GM21526 (cell line): ENCODE measurements at regions not wholly inside any gene's neighbourhood (a gene's known extent, or its start where the extent isn't known, plus 50 kb on each side); places are given as distances from the start of the nearest gene placed in this dataset.

ENCODE experiments used
- ATAC-seq: cut with Tn5 transposase; IDR thresholded peaks from one replicate; pipeline ENCODE4 v1.9.1; 2021; ENCODE audit warnings: moderate library complexity; ENCODE audit not compliant: unreplicated experiment, low FRiP score

GRCh38 chr2:196224756-196225155 is 53.4 kb upstream of the STK17B start:
- ATAC-seq: no peak

DNA sequence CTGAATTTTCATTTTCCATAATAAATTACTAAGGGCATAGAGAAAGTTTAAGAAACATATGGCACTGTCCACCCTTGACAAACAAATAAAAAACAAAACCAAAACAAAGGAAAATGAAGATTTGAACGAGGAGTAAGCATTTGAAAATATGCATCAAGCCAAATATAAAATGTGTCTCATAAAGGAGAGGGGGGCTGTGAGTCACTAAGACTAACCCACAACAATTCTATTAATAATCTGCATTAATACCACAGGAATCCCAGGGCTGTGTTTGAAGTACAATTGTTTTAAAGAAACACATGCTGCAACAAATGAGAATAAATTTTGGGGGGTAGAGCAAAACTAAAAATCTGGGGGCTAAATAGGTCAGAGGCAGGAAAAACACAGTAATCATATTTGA is 53.8 kb upstream of the STK17B start:
- no peak for ATAC-seq

GRCh38 chr2:196226058-196226706 is 54.8 kb upstream of the STK17B start:
- ATAC-seq: no peak

DNA sequence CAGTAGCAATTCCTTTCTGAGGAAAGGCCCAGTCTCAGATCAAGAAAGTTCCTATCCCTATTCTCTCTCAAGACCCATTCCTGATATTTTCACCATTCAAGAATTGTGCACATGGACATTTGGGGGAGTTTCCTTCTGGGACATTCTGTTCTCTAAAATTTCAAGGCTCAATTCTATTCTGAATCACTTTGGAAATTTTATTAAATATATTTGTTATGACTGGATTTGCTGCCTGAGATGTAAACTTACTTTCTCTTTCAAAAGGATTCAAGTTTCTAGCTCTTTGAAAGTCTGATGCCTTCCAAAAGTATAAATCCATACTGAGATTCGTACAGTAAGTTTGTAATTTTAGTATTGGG is 55.3 kb upstream of the STK17B start:
- no peak for ATAC-seq

DNA sequence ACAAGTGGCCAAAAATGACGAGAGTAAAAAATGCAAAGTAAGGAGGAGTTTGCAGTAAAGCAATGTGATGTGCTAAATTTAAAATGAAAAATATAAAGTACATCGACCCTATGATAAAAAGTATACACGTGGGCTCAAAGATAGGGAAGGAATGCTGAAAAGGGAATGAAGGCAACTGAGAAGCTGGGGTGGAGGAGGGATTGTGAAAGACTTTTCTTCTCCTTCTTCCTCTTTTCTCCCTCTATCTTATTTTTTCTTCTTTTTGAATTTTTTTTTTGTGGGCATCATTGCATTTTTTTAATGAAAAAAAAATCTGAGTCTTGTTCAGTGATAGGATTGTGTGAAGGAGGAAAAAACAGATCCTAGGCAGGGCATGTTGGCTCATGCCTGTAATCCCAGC is 57.6 kb upstream of the STK17B start:
- no peak for ATAC-seq

DNA sequence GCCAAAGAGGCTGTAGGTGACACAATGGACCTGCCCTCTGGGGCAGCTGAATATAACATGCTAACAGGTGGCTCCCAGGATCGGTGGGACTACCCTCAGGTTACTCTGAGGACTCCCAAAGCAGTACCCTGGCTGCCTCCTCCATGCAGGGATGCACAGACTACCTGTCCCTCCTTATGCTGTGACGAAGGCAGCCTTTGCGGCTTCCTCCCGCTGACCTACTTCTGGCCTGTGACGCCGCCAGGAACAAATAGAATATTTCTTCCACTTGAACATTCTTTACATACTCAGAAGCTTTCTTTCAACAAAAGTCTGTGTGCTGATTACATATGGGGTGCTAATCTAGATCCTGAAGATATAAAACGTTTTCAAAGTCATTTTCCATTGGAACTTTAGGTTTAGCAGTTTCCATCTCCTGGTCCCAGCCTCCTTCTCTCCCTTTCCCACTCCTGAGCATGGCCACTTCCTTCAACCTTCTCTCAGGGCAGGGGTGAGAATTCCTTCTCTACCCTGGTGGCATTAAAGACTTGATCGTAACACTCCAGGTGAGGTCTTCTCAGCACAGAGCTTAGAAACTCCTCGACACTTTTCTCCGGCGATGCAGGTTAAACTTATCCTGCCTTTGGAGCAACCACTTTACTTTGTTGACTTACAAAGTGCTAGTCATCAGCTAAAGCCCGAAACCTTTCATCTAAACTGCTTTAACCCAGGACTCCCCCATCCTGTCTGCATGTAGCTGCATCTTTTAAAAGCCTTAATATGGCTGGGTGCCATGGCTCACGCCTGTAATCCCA is 58.9 kb upstream of the STK17B start:
- no peak for ATAC-seq

DNA sequence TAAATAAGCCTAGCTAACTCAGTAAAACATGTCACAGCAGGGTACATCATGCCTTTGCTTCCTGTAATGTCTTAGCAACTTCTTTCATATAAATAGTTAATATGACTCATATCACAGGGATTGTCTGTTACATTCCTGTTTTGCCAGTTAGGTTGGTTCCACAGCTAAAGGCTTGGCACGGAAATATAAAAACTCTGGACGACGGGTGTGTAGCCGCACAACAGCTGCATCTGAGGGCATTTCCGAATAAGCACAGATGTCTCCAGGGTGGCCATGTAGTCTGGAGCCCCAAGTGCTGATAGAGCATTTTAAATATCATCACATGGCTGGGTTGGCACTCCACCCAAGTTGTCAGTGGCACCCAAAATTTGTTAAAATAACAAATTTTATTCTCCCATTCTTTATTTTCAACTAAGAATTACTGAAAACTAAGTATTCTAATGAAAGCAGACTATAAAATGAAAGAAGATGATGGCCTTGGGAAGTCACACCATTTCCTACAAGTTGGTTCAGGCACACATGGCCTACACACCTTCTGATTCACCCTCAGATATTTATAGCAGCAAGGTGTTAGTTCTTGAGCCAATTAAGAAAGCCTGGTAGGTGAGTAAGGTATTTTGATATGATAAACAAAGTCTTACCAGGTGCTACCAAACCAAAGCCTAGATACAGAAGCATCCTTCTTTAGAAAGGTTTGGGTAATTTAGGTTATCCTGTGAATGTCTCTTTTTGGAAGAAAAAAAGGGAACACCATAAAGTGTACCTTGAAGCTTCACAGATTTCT is 61.8 kb upstream of the STK17B start:
- ATAC-seq: peak; percentile 18

GRCh38 chr2:196233805-196234475 is 62.6 kb upstream of the STK17B start:
- ATAC-seq: peak; percentile 74

DNA sequence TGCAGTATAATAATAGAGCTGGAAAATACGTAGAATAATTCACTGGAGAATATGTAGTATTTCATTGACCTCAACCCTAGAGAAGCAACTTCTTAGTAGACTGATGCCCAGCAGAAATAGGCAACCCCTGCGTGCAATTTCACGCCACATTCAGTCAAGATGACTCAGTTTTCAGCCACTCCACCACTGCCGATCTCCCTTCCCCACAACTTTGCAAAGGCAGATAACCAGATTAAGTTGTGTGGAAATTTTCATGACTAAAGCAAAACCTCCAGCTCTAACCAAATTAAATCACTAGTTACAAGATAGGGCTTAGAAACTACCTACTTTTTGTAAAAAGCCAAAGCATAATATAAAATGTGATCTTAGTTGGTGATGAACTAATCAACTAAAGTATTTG is 63.3 kb upstream of the STK17B start:
- no peak for ATAC-seq

DNA sequence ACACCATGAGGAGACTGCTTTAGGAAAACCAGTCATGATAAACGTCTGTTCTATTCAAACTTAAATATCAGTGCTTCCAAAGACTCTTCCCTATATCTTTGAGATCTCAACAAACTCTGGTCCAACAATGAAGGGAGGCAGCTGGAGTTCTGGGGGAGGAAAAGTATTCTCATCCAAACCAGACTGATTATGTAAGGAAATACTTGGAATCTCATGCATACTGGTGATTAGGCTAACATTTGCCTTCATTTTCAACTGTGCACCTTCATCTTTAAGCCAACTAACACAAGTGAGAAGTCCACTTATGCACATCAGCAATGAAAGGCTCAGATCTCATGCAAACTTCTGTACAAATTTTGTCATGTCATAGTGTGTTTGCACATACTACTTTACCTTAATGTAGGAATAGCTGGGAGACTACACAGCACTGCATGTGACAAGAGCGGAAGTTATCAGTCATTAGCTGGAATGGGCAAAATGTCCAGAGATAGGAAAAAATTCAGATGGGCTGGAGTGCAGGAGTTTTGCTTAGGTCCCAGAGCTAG is 67.5 kb upstream of the STK17B start:
- no peak for ATAC-seq

DNA sequence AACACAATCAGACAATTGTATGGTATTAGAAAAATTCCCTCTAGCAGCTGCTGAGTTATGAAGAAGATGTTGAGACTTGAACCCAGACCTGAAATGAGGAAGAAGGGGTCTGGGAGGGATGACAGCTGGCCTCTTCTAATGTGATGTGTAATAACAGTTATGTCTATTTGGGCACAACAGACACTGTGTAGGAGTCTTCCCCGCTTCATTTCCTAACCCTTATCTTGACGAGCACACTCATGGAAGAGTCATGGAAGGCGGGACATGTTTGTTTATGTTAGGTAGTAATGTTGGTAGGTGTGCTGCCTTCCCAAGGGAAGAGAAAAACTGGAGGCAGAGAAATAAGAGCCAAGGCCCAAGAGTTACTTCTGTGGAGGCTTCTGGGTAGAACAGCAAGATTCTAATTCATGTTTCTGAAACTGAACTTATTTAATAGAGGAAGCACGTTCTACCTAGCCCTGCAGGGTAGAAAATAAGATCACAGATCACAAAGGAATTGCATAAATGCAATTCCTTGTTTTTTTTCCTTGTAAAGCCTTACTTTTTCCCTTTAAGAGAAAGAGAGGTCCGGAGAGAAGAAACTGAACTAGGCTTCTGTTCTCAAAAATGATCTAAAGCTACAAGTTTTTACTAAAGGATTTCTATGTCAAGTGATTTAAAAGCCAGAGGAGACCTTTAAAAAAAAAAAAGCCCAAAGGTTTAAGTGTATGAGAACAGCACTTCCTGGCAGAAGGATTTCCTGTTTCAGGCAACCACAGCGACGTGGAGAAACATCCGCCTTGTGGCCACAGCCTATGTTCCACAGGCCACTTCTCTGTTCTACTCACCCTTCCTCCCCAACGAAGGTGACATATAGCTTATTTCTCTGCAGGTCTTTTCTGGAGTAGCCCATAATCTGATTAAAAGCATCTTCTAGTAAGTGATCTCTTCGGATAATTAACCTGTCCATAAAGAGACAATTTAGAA is 68.5 kb upstream of the STK17B start:
- ATAC-seq: peak; percentile 78

DNA sequence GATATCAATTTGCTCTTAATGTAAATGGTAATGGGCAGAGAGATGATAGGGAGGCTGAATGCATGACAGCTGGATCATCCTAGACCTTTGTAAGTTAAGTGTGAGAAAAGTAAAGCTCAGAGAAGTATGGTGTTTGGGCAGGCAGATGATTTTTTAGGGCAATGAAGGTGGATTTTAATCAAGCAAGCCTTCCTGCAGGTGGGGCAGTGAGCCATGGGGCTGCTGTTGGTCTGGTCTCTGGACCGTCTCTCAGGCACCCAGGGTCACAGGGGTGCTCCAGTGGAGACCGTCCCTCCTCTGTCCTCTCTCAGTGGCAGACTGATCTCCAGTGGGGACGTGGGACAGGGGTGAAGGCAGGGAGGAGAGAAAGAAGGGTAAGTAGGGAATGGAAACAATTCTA is 69.8 kb upstream of the STK17B start:
- ATAC-seq: no peak

DNA sequence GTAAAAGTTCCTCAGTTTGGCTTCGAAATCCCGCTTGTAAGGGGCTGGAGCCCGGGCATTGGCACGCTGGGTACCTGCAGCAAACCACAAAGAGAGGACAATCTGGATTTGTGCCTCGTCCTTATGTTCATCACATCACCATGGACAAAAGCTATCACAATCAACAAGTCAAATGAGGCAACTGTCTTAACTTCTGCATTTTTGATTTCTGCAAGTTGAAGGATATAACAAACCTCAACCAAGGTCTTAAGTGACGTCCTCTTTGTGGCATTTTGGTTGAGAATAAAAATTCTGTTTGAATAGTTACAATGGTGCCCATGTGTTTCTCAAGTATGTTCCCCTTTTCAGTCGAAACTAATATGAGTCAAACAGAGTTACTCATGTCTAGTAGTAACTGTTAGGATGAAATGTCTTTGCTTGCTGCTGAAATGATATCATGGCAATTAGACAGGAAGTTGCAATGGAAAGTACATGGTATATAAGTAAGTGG is 70.8 kb upstream of the STK17B start:
- ATAC-seq: peak; percentile 84

- no peak for ATAC-seq
These were observed 73.1 kb upstream of the STK17B start for GRCh38 chr2:196244516-196244915.

GRCh38 chr2:196244966-196245365 is 73.6 kb upstream of the STK17B start:
- no peak for ATAC-seq

- no peak for ATAC-seq
These were observed 74.2 kb upstream of the STK17B start for GRCh38 chr2:196245378-196246140.

GRCh38 chr2:196247114-196247975 is 76.0 kb upstream of the STK17B start:
- no peak for ATAC-seq

DNA sequence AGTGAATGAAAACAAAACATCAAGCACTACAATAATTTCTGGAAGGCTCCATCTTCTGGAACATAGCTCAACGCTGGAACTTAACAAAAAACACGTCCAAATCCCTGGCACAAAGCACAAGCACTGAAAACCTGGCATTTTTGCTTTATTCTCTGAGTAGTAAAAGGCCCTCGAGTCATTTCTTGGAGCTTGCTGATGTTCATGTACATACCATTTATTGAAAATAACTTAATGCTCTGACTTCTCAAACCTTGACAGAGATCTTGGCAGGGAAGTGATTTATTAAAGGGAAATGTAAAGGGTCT is 76.5 kb upstream of the STK17B start:
- no peak for ATAC-seq
